ENCODE measurements at regions not wholly inside any gene's neighbourhood (a gene's known extent, or its start where the extent isn't known, plus 50 kb on each side); places are given as distances from the start of the nearest gene placed in this dataset.

DNA sequence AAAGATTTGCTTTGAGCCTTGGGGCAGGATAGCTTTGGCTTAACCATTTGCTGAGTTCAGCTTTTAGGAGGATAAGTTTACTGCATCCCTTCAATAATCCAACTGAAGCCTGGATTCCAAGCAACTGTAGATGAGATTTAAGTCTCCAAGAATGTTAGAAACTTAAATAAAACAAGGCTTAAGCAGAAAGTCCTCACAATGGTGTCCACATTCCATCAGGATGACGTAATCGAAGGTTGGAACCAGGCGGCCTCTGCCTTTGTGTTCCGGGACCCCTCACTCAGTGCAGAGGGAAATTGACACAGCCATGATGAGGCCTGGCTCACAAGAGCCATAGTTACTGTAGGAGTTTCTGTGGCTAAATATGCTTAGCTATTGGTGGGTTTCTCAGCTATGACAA, 260.4 kb downstream of the LPIN1 start:
- TF ChIP-seq GATA2 (IDR thresholded peaks at IDR 0.05; ENCODE audit: low read depth, low read length) (no peak), GATA3 (IDR thresholded peaks at IDR 0.05; ENCODE audit: low read depth, low read length) (no peak)

Data from SH-SY5Y (cell line).